ENCODE measurements at regions not wholly inside any gene's neighbourhood (a gene's known extent, or its start where the extent isn't known, plus 50 kb on each side); places are given as distances from the start of the nearest gene placed in this dataset.
"Not testable (repeated sequence)": the region's sequence is repeated elsewhere in the genome, so short reads cannot be mapped to it uniquely, and the experiment has no call there.

- H3K27ac ChIP-seq (ENCODE audit: low read depth), result no peak overlapping the region
- no peak overlapping the region for H3K4me3 ChIP-seq (ENCODE audit: low read depth, low read length)
- 51% methylated on average over 4 of the region's 4 CpGs for WGBS
- DNase-seq (ENCODE audit: extremely low spot score), result no peak
- no peaks in the 10 kb centered on the region for H3K4me1 ChIP-seq (ENCODE audit: insufficient read depth)
- H3K36me3 ChIP-seq (ENCODE audit: insufficient read depth), result no peaks in the 10 kb centered on the region
Measured at GRCh38 chr18:56508370-56509036, 129.9 kb downstream of the TXNL1 start.

DNA sequence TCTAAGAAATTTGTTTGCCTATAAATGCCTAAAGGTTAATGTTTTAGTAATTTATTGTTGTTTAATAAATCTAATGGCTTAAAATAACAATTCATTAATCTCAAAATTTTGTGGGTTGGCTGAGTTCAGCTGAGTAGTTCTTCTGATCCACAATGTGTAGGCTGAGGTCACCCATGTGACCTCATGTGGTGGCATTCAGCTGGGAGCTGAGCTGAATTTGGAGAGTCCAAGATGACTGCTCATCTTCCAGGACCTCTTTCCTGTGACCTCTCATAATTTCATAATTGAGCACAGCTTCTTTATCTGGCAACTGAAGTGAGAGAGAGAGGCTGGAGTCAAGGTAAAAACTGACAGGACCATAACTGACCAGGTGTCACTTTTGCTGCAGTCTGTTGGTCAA, 132.4 kb downstream of the TXNL1 start:
- no peak for DNase-seq (ENCODE audit: extremely low spot score)
- Histone ChIP-seq H3K27ac (ENCODE audit: low read depth) (no peak overlapping the region), H3K36me3 (ENCODE audit: insufficient read depth) (no peaks in the 10 kb centered on the region), H3K4me1 (ENCODE audit: insufficient read depth) (no peaks in the 10 kb centered on the region), H3K4me3 (ENCODE audit: low read depth, low read length) (no peak overlapping the region)

GRCh38 chr18:56505293-56505692, 133.1 kb downstream of the TXNL1 start:
- DNase-seq (ENCODE audit: extremely low spot score), result no peak
- no peaks in the 10 kb centered on the region for H3K36me3 ChIP-seq (ENCODE audit: insufficient read depth)
- WGBS, result 98% methylated on average over 3 of the region's 3 CpGs

DNA sequence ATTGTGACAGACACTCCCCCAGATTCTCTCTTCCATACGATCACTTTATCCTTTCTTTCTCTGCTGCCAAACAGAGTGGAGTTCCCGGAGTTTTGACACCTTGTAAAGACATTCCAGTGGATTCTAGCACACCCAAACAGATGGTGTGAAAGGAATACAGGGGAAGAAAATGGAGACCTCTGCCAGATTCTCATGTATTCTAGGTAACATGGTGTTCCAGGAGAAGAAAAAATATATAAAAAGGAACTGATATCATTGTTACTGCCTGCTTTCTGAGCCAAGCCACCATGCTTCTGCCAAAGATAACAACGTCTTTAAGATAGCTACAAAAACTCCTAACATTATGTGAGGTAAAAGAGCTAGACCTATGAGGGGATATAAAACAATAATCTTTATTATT, 136.5 kb downstream of the TXNL1 start:
- no peak overlapping the region for H3K27ac ChIP-seq (ENCODE audit: low read depth)
- 24% methylated on average over 3 of the region's 3 CpGs for WGBS
- peak; percentile 21 for DNase-seq (ENCODE audit: extremely low spot score)
- no peak overlapping the region for H3K4me3 ChIP-seq (ENCODE audit: low read depth, low read length)
- no peaks in the 10 kb centered on the region for H3K4me1 ChIP-seq (ENCODE audit: insufficient read depth)
- H3K36me3 ChIP-seq (ENCODE audit: insufficient read depth), result no peaks in the 10 kb centered on the region

More at GRCh38 chr18:56505293-56505692, 133.1 kb downstream of the TXNL1 start:
- H3K4me1 ChIP-seq (ENCODE audit: insufficient read depth), result no peaks in the 10 kb centered on the region
- H3K27ac ChIP-seq (ENCODE audit: low read depth), result no peak overlapping the region
- no peak overlapping the region for H3K4me3 ChIP-seq (ENCODE audit: low read depth, low read length)

DNA sequence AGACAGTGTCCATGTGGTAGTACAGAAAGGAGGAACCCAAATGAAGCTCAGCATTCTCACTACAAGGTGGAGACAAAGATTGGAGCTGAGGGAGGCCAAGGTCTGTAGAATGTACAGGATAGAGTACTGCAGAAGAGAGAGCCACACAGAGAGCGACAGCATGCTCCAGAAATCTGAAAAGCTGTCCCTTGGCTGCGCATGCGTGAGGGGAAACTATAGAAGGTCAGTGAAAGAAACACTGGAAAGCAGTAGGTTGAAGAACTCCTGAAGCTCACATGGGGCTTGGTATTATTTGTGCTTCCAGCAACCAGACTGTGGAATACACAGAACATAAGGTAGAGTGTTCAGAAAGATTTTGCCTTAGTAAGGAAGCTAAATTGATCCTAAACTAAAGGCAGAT, 142.5 kb downstream of the TXNL1 start:
- no peak overlapping the region for H3K27ac ChIP-seq (ENCODE audit: low read depth)
- H3K4me3 ChIP-seq (ENCODE audit: low read depth, low read length), result no peak overlapping the region
- WGBS, result 83% methylated on average over 3 of the region's 3 CpGs
- DNase-seq (ENCODE audit: extremely low spot score), result no peak
- H3K36me3 ChIP-seq (ENCODE audit: insufficient read depth), result no peaks in the 10 kb centered on the region
- no peaks in the 10 kb centered on the region for H3K4me1 ChIP-seq (ENCODE audit: insufficient read depth)

DNA sequence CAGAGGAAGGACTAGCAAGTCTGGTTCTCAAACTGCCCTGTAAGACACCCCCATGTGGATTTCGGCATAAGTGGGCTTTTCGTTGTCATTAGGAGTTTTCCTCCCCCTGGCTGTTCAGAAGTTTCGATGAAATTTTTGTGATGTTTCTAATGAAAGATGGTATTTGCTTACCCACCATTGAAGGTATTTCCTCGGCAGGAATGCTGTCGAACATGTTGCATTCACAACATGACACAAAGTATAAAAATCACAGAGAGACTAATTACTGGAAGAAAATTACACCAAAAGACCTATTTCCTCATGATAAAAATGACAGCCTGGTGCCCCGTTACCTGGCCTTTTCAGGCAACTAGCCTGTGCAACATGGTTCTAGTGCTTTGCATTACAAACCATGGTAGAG, 144.9 kb downstream of the TXNL1 start:
- WGBS, result 90% methylated on average over 6 of the region's 6 CpGs
- H3K36me3 ChIP-seq (ENCODE audit: insufficient read depth), result no peaks in the 10 kb centered on the region

GRCh38 chr18:56492136-56492535, 146.3 kb downstream of the TXNL1 start:
- no peak for DNase-seq (ENCODE audit: extremely low spot score)
- Histone ChIP-seq H3K4me3 (ENCODE audit: low read depth, low read length) (no peak overlapping the region), H3K27ac (ENCODE audit: low read depth) (no peak overlapping the region), H3K4me1 (ENCODE audit: insufficient read depth) (no peaks in the 10 kb centered on the region), H3K36me3 (ENCODE audit: insufficient read depth) (no peaks in the 10 kb centered on the region)

More for the DNA sequence above, 144.9 kb downstream of the TXNL1 start:
- no peak overlapping the region for H3K27ac ChIP-seq (ENCODE audit: low read depth)
- no peak for DNase-seq (ENCODE audit: extremely low spot score)
- H3K4me3 ChIP-seq (ENCODE audit: low read depth, low read length), result no peak overlapping the region
- H3K4me1 ChIP-seq (ENCODE audit: insufficient read depth), result no peaks in the 10 kb centered on the region

GRCh38 chr18:56490942-56491341, 147.4 kb downstream of the TXNL1 start:
- DNase-seq (ENCODE audit: extremely low spot score), result no peak
- H3K4me3 ChIP-seq (ENCODE audit: low read depth, low read length), result no peak overlapping the region
- H3K36me3 ChIP-seq (ENCODE audit: insufficient read depth), result no peaks in the 10 kb centered on the region
- no peak overlapping the region for H3K27ac ChIP-seq (ENCODE audit: low read depth)
- 89% methylated on average over 4 of the region's 4 CpGs for WGBS
- H3K4me1 ChIP-seq (ENCODE audit: insufficient read depth), result no peaks in the 10 kb centered on the region

DNA sequence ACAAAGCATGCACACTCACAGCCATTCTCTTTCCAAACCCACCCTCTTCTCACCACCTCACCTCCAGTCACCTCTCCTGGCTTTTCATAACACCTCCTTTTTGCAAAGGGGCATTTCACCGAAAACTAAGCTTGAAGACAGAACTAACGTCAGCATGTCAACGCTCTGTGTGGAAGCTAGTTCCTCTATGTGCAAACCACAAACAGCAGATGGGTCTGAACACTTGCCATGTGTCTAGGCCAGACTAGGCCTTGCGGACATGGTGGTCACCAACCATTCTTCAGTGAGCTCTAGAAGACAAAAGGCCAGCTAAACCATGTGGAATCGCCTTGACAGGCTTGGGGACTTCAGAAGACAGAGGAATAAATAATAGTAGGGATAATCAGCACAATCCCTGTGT, 148.5 kb downstream of the TXNL1 start:
- no peak for DNase-seq (ENCODE audit: extremely low spot score)
- Histone ChIP-seq H3K36me3 (ENCODE audit: insufficient read depth) (no peaks in the 10 kb centered on the region), H3K4me1 (ENCODE audit: insufficient read depth) (no peaks in the 10 kb centered on the region), H3K27ac (ENCODE audit: low read depth) (no peak overlapping the region), H3K4me3 (ENCODE audit: low read depth, low read length) (no peak overlapping the region)
- 87% methylated on average over 5 of the region's 5 CpGs for WGBS

DNA sequence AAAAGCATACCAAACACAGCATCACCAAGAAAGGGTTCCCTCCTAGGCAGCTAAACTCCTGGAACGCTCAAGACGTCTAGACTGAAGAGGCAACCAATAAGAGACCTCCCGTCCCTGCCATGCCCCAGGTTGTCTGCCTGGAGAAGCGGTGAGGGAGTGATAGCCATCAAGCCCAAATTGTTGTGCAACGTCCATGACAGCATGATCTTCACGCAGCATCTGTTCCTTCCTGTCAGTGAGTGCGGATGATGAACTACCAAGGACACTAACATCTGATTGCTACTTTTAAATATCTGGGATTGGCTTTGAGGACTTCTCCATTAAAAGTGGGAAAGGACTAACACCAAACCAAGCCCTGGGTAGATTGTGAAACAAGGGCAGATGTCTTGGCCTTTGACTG, 149.7 kb downstream of the TXNL1 start:
- Histone ChIP-seq H3K27ac (ENCODE audit: low read depth) (no peak overlapping the region), H3K4me3 (ENCODE audit: low read depth, low read length) (no peak overlapping the region), H3K36me3 (ENCODE audit: insufficient read depth) (no peaks in the 10 kb centered on the region), H3K4me1 (ENCODE audit: insufficient read depth) (no peaks in the 10 kb centered on the region)
- DNase-seq (ENCODE audit: extremely low spot score), result no peak
- WGBS, result 90% methylated on average over 7 of the region's 7 CpGs

- no peak for DNase-seq (ENCODE audit: extremely low spot score)
- WGBS, result 60% methylated on average over 2 of the region's 2 CpGs
- Histone ChIP-seq H3K27ac (ENCODE audit: low read depth) (no peak overlapping the region), H3K4me3 (ENCODE audit: low read depth, low read length) (no peak overlapping the region), H3K4me1 (ENCODE audit: insufficient read depth) (no peaks in the 10 kb centered on the region), H3K36me3 (ENCODE audit: insufficient read depth) (no peaks in the 10 kb centered on the region)
Measured at GRCh38 chr18:56487801-56488200, 150.6 kb downstream of the TXNL1 start.

GRCh38 chr18:56483386-56483785, 155.0 kb downstream of the TXNL1 start:
- 62% methylated on average over 2 of the region's 2 CpGs for WGBS
- H3K4me1 ChIP-seq (ENCODE audit: insufficient read depth), result no peaks in the 10 kb centered on the region
- no peaks in the 10 kb centered on the region for H3K36me3 ChIP-seq (ENCODE audit: insufficient read depth)
- no peak overlapping the region for H3K27ac ChIP-seq (ENCODE audit: low read depth)
- no peak overlapping the region for H3K4me3 ChIP-seq (ENCODE audit: low read depth, low read length)
- DNase-seq (ENCODE audit: extremely low spot score), result no peak

- not testable (repeated sequence) for H3K27ac ChIP-seq (ENCODE audit: low read depth); H3K4me3 ChIP-seq (ENCODE audit: low read depth, low read length); DNase-seq (ENCODE audit: extremely low spot score); H3K36me3 ChIP-seq (ENCODE audit: insufficient read depth); H3K4me1 ChIP-seq (ENCODE audit: insufficient read depth)
- WGBS, result 92% methylated on average over 4 of the region's 4 CpGs
Measured at GRCh38 chr18:56482813-56483212, 155.6 kb downstream of the TXNL1 start.

GRCh38 chr18:56481751-56482150, 156.6 kb downstream of the TXNL1 start:
- 78% methylated on average over 1 of the region's 1 CpG for WGBS
- no peak for DNase-seq (ENCODE audit: extremely low spot score)

DNA sequence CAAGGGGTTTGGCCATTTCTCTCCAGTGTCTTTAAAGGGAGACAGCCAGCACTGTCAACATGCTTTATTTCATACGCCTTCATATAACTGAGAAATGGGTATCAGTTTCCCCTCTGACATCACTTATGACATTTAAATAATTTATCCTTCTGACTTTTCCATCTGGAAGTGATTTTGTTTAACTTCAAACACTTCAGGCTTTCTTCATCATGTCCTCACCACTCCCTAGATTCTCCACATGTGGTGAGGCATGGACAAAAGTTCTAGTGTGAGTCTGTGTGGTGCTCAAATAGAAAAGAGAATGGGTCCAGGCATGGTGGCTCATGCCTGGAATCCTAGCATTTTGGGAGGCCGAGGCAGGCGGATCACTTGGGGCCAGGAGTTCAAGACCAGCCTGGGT, 158.6 kb downstream of the TXNL1 start:
- WGBS, result 91% methylated on average over 3 of the region's 3 CpGs
- no peak overlapping the region for H3K27ac ChIP-seq (ENCODE audit: low read depth)
- no peaks in the 10 kb centered on the region for H3K36me3 ChIP-seq (ENCODE audit: insufficient read depth)
- DNase-seq (ENCODE audit: extremely low spot score), result no peak
- no peaks in the 10 kb centered on the region for H3K4me1 ChIP-seq (ENCODE audit: insufficient read depth)
- H3K4me3 ChIP-seq (ENCODE audit: low read depth, low read length), result no peak overlapping the region

More at GRCh38 chr18:56481751-56482150, 156.6 kb downstream of the TXNL1 start:
- Histone ChIP-seq H3K4me1 (ENCODE audit: insufficient read depth) (no peaks in the 10 kb centered on the region), H3K36me3 (ENCODE audit: insufficient read depth) (no peaks in the 10 kb centered on the region), H3K27ac (ENCODE audit: low read depth) (no peak overlapping the region), H3K4me3 (ENCODE audit: low read depth, low read length) (no peak overlapping the region)

Measured in urinary bladder (tissue), 3 donors.